ENCODE measurements at regions not wholly inside any gene's neighbourhood (a gene's known extent, or its start where the extent isn't known, plus 50 kb on each side); places are given as distances from the start of the nearest gene placed in this dataset.
A peak's percentile ranks its signal among the peaks of the same experiment; 100 is the strongest.

DNA sequence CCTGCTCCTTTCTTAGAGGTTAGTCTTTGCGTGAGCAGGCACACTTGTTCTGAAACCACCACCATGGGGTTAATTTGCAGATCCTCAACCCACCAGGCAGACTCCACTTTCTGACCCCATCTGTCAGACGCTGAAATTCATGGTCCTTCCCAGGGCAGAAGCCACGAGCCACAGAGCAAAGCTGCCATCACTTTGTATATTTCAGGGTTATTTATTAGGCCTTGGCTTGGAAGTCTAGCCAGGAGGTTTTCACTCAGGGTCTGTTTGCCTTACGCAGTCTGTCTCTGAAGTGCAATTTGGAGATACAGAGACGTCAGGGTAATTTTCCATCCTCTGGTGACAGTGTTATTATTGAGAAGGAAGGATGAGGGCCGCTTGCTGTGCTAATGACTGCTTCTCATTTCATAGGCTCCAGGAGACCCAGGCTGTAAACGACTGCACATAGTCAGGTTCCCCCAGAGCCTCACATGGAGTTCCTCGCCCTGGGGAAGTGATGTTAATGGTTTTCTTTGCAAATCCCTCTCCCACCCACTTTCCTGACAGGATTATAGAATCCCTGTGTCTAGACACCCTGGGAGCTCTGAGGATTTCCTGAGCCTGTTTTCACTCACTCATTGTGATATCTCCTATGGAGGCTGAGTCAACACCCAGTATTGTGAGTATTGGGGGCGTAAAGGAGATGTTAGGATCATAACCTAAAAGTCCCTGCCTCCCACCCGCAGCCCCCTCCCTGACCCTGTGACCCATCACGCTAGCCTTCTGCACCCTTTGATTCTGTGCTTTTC, 269.0 kb downstream of the ABCC12 start:
- no peak for DNase-seq (ENCODE audit: low spot score)
- Histone ChIP-seq H3K9me2 (ENCODE audit: insufficient read depth) (no peaks in the 10 kb centered on the region), H3F3A (replicated peaks; ENCODE audit: low read depth) (no peaks in the 10 kb centered on the region), H3K4me2 (peak overlapping the region; percentile 54), H2AFZ (peak overlapping the region; percentile 26; the same call in 1 of the 2 replicates), H3K27me3 (ENCODE audit: insufficient read depth) (no peaks in the 10 kb centered on the region), H3K79me2 (replicated peaks; ENCODE audit: insufficient read depth) (no peaks in the 10 kb centered on the region), H3K36me3 (ENCODE audit: insufficient read depth) (no peaks in the 10 kb centered on the region; the same call in 1 of the 2 replicates), H4K20me1 (replicated peaks; ENCODE audit: insufficient read depth) (no peaks in the 10 kb centered on the region), H3K4me1 (ENCODE audit: insufficient read depth) (peaks cover 51% of the 10 kb centered on the region), H3K27ac (ENCODE audit: low read depth) (no peak overlapping the region; the same call in 1 of the 2 replicates), H3K4me3 (no peak overlapping the region)
- Mint-ChIP-seq H3K4me1 (peaks cover 48% of the 10 kb centered on the region), H3K36me3 (ENCODE audit: low read depth) (no peaks in the 10 kb centered on the region), H3K4me3 (no peak overlapping the region), H3K27me3 (ENCODE audit: insufficient read depth, low read depth, poor library complexity) (peaks cover 4% of the 10 kb centered on the region), H3K9me3 (0 out of 3 replicates have a peak, but pooled peaks cover 3% of the 10 kb centered on the region), H3K27ac (peak overlapping the region; percentile 29)
- TF ChIP-seq ZNF114 (CRISPR knock-in tag; IDR thresholded peaks at IDR 0.05) (no peak), ZNF331 (CRISPR knock-in tag; IDR thresholded peaks at IDR 0.05; ENCODE audit: low read depth) (no peak), EZH2 (IDR thresholded peaks at IDR 0.05; ENCODE audit: low read depth, unreplicated experiment) (no peak), STAT1 (IDR thresholded peaks at IDR 0.05; ENCODE audit: unreplicated experiment) (no peak), NANOG (IDR thresholded peaks at IDR 0.05; ENCODE audit: borderline replicate concordance) (no peak), JUNB (IDR thresholded peaks at IDR 0.05; ENCODE audit: unreplicated experiment) (no peak)
- ATAC-seq = peak; percentile 6

DNA sequence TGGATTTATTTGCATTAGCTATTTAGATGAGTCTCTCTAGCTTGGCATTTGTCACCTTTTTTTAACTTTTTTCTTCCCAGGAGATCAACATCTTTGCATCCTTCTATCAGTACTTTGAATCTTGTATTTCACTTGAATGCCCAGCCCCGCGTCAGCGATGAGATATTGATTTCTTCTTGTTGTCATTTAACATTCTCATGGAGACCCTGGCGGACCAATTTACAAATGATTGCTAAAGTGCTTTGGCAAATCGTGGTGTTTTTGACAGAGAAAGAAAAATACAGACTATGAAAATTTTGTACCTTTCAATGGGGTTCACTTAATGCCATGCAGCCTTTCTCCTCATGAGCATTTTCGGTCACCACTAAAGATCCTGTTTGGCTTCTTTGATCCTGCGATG, 269.7 kb downstream of the ABCC12 start:
- H3K27ac ChIP-seq (ENCODE audit: low read depth) = no peak overlapping the region
- peak overlapping the region; percentile 26; the same call in 1 of the 2 replicates for H2AFZ ChIP-seq
- H3K27me3 ChIP-seq (ENCODE audit: insufficient read depth) = no peaks in the 10 kb centered on the region
- peaks cover 4% of the 10 kb centered on the region for H3K27me3 Mint-ChIP-seq (ENCODE audit: insufficient read depth, low read depth, poor library complexity)
- no peaks in the 10 kb centered on the region; the same call in 1 of the 2 replicates for H3K36me3 ChIP-seq (ENCODE audit: insufficient read depth)
- H3K4me1 ChIP-seq (ENCODE audit: insufficient read depth) = peaks cover 51% of the 10 kb centered on the region
- no peak for ATAC-seq
- no peaks in the 10 kb centered on the region for H4K20me1 ChIP-seq (replicated peaks; ENCODE audit: insufficient read depth)
- no peaks in the 10 kb centered on the region for H3K79me2 ChIP-seq (replicated peaks; ENCODE audit: insufficient read depth)
- H3K4me1 Mint-ChIP-seq = peaks cover 46% of the 10 kb centered on the region
- H3K9me2 ChIP-seq (ENCODE audit: insufficient read depth) = 0 out of 2 replicates have a peak, but pooled peaks cover 4% of the 10 kb centered on the region
- no peak overlapping the region for H3K27ac Mint-ChIP-seq
- 0 out of 3 replicates have a peak, but pooled peaks cover 3% of the 10 kb centered on the region for H3K9me3 Mint-ChIP-seq
- no peak overlapping the region for H3K4me2 ChIP-seq
- DNase-seq (ENCODE audit: low spot score) = no peak
- TF ChIP-seq, protein P1, sequence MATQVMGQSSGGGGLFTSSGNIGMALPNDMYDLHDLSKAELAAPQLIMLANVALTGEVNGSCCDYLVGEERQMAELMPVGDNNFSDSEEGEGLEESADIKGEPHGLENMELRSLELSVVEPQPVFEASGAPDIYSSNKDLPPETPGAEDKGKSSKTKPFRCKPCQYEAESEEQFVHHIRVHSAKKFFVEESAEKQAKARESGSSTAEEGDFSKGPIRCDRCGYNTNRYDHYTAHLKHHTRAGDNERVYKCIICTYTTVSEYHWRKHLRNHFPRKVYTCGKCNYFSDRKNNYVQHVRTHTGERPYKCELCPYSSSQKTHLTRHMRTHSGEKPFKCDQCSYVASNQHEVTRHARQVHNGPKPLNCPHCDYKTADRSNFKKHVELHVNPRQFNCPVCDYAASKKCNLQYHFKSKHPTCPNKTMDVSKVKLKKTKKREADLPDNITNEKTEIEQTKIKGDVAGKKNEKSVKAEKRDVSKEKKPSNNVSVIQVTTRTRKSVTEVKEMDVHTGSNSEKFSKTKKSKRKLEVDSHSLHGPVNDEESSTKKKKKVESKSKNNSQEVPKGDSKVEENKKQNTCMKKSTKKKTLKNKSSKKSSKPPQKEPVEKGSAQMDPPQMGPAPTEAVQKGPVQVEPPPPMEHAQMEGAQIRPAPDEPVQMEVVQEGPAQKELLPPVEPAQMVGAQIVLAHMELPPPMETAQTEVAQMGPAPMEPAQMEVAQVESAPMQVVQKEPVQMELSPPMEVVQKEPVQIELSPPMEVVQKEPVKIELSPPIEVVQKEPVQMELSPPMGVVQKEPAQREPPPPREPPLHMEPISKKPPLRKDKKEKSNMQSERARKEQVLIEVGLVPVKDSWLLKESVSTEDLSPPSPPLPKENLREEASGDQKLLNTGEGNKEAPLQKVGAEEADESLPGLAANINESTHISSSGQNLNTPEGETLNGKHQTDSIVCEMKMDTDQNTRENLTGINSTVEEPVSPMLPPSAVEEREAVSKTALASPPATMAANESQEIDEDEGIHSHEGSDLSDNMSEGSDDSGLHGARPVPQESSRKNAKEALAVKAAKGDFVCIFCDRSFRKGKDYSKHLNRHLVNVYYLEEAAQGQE (IDR thresholded peaks at IDR 0.05; ENCODE audit: unreplicated experiment) = no peak
- no peak for TF ChIP-seq EZH2phosphoT487 (IDR thresholded peaks at IDR 0.05; ENCODE audit: unreplicated experiment)
- TF ChIP-seq, protein P2, sequence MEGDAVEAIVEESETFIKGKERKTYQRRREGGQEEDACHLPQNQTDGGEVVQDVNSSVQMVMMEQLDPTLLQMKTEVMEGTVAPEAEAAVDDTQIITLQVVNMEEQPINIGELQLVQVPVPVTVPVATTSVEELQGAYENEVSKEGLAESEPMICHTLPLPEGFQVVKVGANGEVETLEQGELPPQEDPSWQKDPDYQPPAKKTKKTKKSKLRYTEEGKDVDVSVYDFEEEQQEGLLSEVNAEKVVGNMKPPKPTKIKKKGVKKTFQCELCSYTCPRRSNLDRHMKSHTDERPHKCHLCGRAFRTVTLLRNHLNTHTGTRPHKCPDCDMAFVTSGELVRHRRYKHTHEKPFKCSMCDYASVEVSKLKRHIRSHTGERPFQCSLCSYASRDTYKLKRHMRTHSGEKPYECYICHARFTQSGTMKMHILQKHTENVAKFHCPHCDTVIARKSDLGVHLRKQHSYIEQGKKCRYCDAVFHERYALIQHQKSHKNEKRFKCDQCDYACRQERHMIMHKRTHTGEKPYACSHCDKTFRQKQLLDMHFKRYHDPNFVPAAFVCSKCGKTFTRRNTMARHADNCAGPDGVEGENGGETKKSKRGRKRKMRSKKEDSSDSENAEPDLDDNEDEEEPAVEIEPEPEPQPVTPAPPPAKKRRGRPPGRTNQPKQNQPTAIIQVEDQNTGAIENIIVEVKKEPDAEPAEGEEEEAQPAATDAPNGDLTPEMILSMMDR (conservative IDR thresholded peaks at IDR 0.05; ENCODE audit: low read depth in 2 of 2) = no peak
- H3K4me3 Mint-ChIP-seq = no peak overlapping the region
- H3F3A ChIP-seq (replicated peaks; ENCODE audit: low read depth) = no peaks in the 10 kb centered on the region
- H3K4me3 ChIP-seq = no peak overlapping the region
- no peaks in the 10 kb centered on the region for H3K36me3 Mint-ChIP-seq (ENCODE audit: low read depth)
